ENCODE measurements at regions not wholly inside any gene's neighbourhood (a gene's known extent, or its start where the extent isn't known, plus 50 kb on each side); places are given as distances from the start of the nearest gene placed in this dataset.

GRCh38 chrX:80879143-80879542, 69.5 kb upstream of the BRWD3 start:
- CTCF ChIA-PET, result no interaction called here
- intact Hi-C loops (cut with micrococcal nuclease; ENCODE audit: unreplicated experiment), result loop anchor here (10.0 kb wide), 2 partner anchors 326 to 496 kb away; partner anchors contain the start of genes HMGN5 and SH3BGRL
- Histone ChIP-seq H3K4me1 (replicated peaks; ENCODE audit: insufficient read depth) (no peaks in the 10 kb centered on the region), H4K20me1 (ENCODE audit: insufficient read depth) (no peaks in the 10 kb centered on the region), H3K4me2 (no peak overlapping the region), H3K9me2 (ENCODE audit: insufficient read depth) (no peaks in the 10 kb centered on the region), H3K79me2 (ENCODE audit: low read depth) (no peaks in the 10 kb centered on the region), H3K27me3 (ENCODE audit: insufficient read depth, low read depth) (no peaks in the 10 kb centered on the region), H3K4me3 (no peak overlapping the region), H3K36me3 (ENCODE audit: low read depth) (no peaks in the 10 kb centered on the region), H2AFZ (no peak overlapping the region), H3F3A (ENCODE audit: insufficient read depth, low read depth) (no peaks in the 10 kb centered on the region), H3K27ac (no peak overlapping the region), H3K9me3 (ENCODE audit: insufficient read depth, low read depth) (no peaks in the 10 kb centered on the region)
- DNase-seq, result peak in 1 of 2 experiments; percentile 1
- TF ChIP-seq CTCF (conservative IDR thresholded peaks at IDR 0.05), result no peak
- no peak for TF ChIP-seq EZH2 (IDR thresholded peaks at IDR 0.05; ENCODE audit: low read depth)
- no TSS peak for BruUV-seq (replicated peaks)
- POLR2A ChIA-PET (ENCODE audit: unreplicated experiment), result no interaction called here

GRCh38 chrX:80876877-80877276, 67.2 kb upstream of the BRWD3 start:
- Histone ChIP-seq H3K79me2 (ENCODE audit: low read depth) (no peaks in the 10 kb centered on the region), H3F3A (ENCODE audit: insufficient read depth, low read depth) (no peaks in the 10 kb centered on the region), H3K9me2 (ENCODE audit: insufficient read depth) (no peaks in the 10 kb centered on the region), H3K27ac (no peak overlapping the region), H2AFZ (no peak overlapping the region), H4K20me1 (ENCODE audit: insufficient read depth) (no peaks in the 10 kb centered on the region), H3K36me3 (ENCODE audit: low read depth) (no peaks in the 10 kb centered on the region), H3K27me3 (ENCODE audit: insufficient read depth, low read depth) (no peaks in the 10 kb centered on the region), H3K4me2 (no peak overlapping the region), H3K4me3 (no peak overlapping the region), H3K9me3 (ENCODE audit: insufficient read depth, low read depth) (no peaks in the 10 kb centered on the region), H3K4me1 (replicated peaks; ENCODE audit: insufficient read depth) (no peaks in the 10 kb centered on the region)
- intact Hi-C loops (cut with micrococcal nuclease; ENCODE audit: unreplicated experiment), result loop anchor here (10.0 kb wide), 2 partner anchors 328 to 498 kb away; partner anchors contain the start of genes HMGN5 and SH3BGRL
- TF ChIP-seq CTCF (conservative IDR thresholded peaks at IDR 0.05) (peak; percentile 70), EZH2 (IDR thresholded peaks at IDR 0.05; ENCODE audit: low read depth) (no peak)
- no peak for DNase-seq
- BruUV-seq (replicated peaks), result no TSS peak
- POLR2A ChIA-PET (ENCODE audit: unreplicated experiment), result no interaction called here
- CTCF ChIA-PET, result no interaction called here
